Neural progenitor cell (in vitro differentiated cells): ENCODE measurements at regions not wholly inside any gene's neighbourhood (a gene's known extent, or its start where the extent isn't known, plus 50 kb on each side); places are given as distances from the start of the nearest gene placed in this dataset.

Experiments used
- DNase-seq: peaks from one replicate; pipeline ENCODE4 v3.0.0-alpha.2; 2016; ENCODE audit warnings: low spot score
- H2AFZ ChIP-seq: fragments of 200-600 bp; sonication (generic); replicated peaks from 2 replicates; pipeline ENCODE4 v1.6.1; 2016; ENCODE audit warnings: antibody characterized with exemption
- H3F3A ChIP-seq: fragments of 200-600 bp; sonication (generic); 2 replicates; pipeline ENCODE4 v1.6.1; 2016; ENCODE audit warnings: antibody characterized with exemption, low read depth
- H3K27ac ChIP-seq: fragments of 200-600 bp; sonication (generic); 2 replicates; pipeline ENCODE4 v1.5.1; 2016; ENCODE audit warnings: mild to moderate bottlenecking
- H3K27me3 ChIP-seq: fragments of 200-600 bp; sonication (generic); 2 replicates; pipeline ENCODE4 v1.6.1; 2016; ENCODE audit warnings: mild to moderate bottlenecking, moderate library complexity
- H3K36me3 ChIP-seq: fragments of 200-600 bp; sonication (generic); 2 replicates; pipeline ENCODE4 v1.5.1; 2016
- H3K4me1 ChIP-seq: fragments of 200-600 bp; sonication (generic); 2 replicates; pipeline ENCODE4 v1.6.1; 2016; ENCODE audit warnings: mixed run types
- H3K4me2 ChIP-seq: fragments of 200-600 bp; sonication (generic); 2 replicates; pipeline ENCODE4 v1.6.1; 2016
- H3K4me3 ChIP-seq: fragments of 200-600 bp; sonication (generic); 2 replicates; pipeline ENCODE4 v1.5.1; 2016
- H3K79me2 ChIP-seq: fragments of 200-600 bp; sonication (generic); 2 replicates; pipeline ENCODE4 v1.6.1; 2016; ENCODE audit warnings: low read depth
- H3K9ac ChIP-seq: fragments of 200-600 bp; sonication (generic); 2 replicates; pipeline ENCODE4 v1.6.1; 2016
- H3K9me3 ChIP-seq: fragments of 200-600 bp; sonication (generic); 2 replicates; pipeline ENCODE4 v1.5.1; 2016; ENCODE audit warnings: low read depth
- H4K20me1 ChIP-seq: fragments of 200-600 bp; sonication (generic); 2 replicates; pipeline ENCODE4 v1.6.1; 2016; ENCODE audit warnings: low read depth
- H3K27ac Mint-ChIP-seq: 3 replicates; pipeline ENCODE4 v1.8.0; 2021; ENCODE audit warnings: mixed read lengths
- H3K27me3 Mint-ChIP-seq: 2 replicates; pipeline ENCODE4 v1.8.0; 2022; ENCODE audit warnings: low read depth, mild to moderate bottlenecking, inconsistent platforms, moderate library complexity, mixed read lengths; ENCODE audit not compliant: insufficient read depth
- H3K36me3 Mint-ChIP-seq: 3 replicates; pipeline ENCODE4 v1.8.0; 2021; ENCODE audit warnings: mixed read lengths
- H3K4me1 Mint-ChIP-seq: 3 replicates; pipeline ENCODE4 v1.8.0; 2021; ENCODE audit warnings: mixed read lengths
- H3K4me3 Mint-ChIP-seq: 3 replicates; pipeline ENCODE4 v1.8.0; 2021; ENCODE audit warnings: mild to moderate bottlenecking, moderate library complexity, mixed read lengths
- H3K9me3 Mint-ChIP-seq: 3 replicates; pipeline ENCODE4 v1.8.0; 2020; ENCODE audit warnings: mixed read lengths
- EZH2 ChIP-seq: fragments of 200-600 bp; sonication (generic); IDR thresholded peaks from 2 replicates; pipeline ENCODE4 v1.6.1; 2017; ENCODE audit warnings: antibody characterized with exemption, mild to moderate bottlenecking, moderate library complexity
- EZH2phosphoT487 ChIP-seq: fragments of 200-600 bp; sonication (generic); IDR thresholded peaks from 2 replicates; pipeline ENCODE4 v1.6.1; 2017; ENCODE audit warnings: antibody characterized with exemption
- TF ChIP-seq, protein P1 (sequence below): fragments of 200-600 bp; sonication (generic); IDR thresholded peaks from 2 replicates; pipeline ENCODE4 v1.5.1; 2017; ENCODE audit warnings: antibody characterized with exemption, mild to moderate bottlenecking

DNA sequence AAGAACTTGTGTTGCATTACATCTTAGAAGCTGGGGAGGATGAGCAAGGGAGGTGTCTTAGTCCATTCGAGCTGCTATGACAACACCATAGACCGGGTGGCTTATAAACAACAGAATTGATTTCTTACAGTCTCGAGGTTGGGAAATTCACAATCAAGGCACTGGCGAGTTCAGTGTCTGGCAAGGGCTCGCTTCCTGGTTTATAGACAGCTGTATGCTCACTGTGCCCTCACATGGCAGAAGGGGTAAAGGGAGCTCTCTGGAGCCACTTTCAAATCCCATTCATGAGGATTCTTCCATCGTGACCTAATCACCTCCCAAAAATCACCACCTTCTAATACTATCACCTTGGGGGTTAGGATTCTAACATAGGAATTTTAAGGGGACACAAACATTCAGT lies 150.0 kb upstream of the NECTIN1 start:
- no peak overlapping the region for H3K4me3 ChIP-seq
- H3K27ac Mint-ChIP-seq = no peak overlapping the region
- no peaks in the 10 kb centered on the region for H4K20me1 ChIP-seq
- H3F3A ChIP-seq = peaks cover 13% of the 10 kb centered on the region
- H3K27me3 ChIP-seq = no peaks in the 10 kb centered on the region
- no peak for TF ChIP-seq EZH2
- TF ChIP-seq, protein P1, sequence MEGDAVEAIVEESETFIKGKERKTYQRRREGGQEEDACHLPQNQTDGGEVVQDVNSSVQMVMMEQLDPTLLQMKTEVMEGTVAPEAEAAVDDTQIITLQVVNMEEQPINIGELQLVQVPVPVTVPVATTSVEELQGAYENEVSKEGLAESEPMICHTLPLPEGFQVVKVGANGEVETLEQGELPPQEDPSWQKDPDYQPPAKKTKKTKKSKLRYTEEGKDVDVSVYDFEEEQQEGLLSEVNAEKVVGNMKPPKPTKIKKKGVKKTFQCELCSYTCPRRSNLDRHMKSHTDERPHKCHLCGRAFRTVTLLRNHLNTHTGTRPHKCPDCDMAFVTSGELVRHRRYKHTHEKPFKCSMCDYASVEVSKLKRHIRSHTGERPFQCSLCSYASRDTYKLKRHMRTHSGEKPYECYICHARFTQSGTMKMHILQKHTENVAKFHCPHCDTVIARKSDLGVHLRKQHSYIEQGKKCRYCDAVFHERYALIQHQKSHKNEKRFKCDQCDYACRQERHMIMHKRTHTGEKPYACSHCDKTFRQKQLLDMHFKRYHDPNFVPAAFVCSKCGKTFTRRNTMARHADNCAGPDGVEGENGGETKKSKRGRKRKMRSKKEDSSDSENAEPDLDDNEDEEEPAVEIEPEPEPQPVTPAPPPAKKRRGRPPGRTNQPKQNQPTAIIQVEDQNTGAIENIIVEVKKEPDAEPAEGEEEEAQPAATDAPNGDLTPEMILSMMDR = no peak
- TF ChIP-seq EZH2phosphoT487 = no peak
- no peaks in the 10 kb centered on the region for H3K36me3 ChIP-seq
- no peak overlapping the region for H3K27ac ChIP-seq
- H3K4me1 Mint-ChIP-seq = peaks cover 29% of the 10 kb centered on the region
- no peak overlapping the region for H2AFZ ChIP-seq
- no peaks in the 10 kb centered on the region for H3K79me2 ChIP-seq
- H3K27me3 Mint-ChIP-seq = peaks cover 18% of the 10 kb centered on the region
- H3K4me1 ChIP-seq = peaks cover 36% of the 10 kb centered on the region
- no peak for DNase-seq
- no peak overlapping the region for H3K4me3 Mint-ChIP-seq
- H3K4me2 ChIP-seq = no peak overlapping the region
- no peaks in the 10 kb centered on the region for H3K9me3 ChIP-seq
- H3K9ac ChIP-seq = no peak overlapping the region
- no peaks in the 10 kb centered on the region for H3K36me3 Mint-ChIP-seq
- H3K9me3 Mint-ChIP-seq = peaks cover 2% of the 10 kb centered on the region

DNA sequence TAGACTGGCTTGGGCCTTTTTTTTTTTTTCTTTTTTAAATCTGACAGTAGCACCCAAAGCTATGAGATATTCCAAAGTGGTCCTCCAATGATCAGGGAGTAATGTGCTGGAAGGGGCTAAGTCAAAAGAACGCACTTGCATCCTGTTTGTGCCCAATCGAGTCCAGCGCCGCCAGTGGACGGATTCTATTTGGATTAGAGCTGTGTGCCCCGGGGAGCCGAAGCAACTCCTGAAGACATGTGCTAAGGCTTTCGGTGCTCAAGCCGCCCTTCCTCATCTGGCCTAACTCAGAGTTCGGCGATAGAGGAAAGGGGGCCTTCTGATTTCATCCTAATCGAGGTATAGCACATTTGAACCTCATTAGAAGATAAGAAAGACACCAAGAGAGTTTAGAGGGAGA lies 147.8 kb upstream of the NECTIN1 start:
- peaks cover 41% of the 10 kb centered on the region for H3K4me1 ChIP-seq
- no peaks in the 10 kb centered on the region for H4K20me1 ChIP-seq
- Mint-ChIP-seq H3K4me1 (peaks cover 25% of the 10 kb centered on the region), H3K36me3 (no peaks in the 10 kb centered on the region), H3K4me3 (no peak overlapping the region), H3K27me3 (peaks cover 14% of the 10 kb centered on the region), H3K27ac (no peak overlapping the region), H3K9me3 (peaks cover 2% of the 10 kb centered on the region)
- no peak overlapping the region for H2AFZ ChIP-seq
- H3K79me2 ChIP-seq = no peaks in the 10 kb centered on the region
- no peak overlapping the region for H3K27ac ChIP-seq
- TF ChIP-seq, protein P1 = no peak
- TF ChIP-seq EZH2 = no peak
- no peak for TF ChIP-seq EZH2phosphoT487
- no peak overlapping the region for H3K4me3 ChIP-seq
- H3K36me3 ChIP-seq = no peaks in the 10 kb centered on the region
- peaks cover 13% of the 10 kb centered on the region for H3F3A ChIP-seq
- H3K27me3 ChIP-seq = no peaks in the 10 kb centered on the region
- H3K9me3 ChIP-seq = no peaks in the 10 kb centered on the region
- no peak for DNase-seq
- no peak overlapping the region for H3K4me2 ChIP-seq
- H3K9ac ChIP-seq = no peak overlapping the region

DNA sequence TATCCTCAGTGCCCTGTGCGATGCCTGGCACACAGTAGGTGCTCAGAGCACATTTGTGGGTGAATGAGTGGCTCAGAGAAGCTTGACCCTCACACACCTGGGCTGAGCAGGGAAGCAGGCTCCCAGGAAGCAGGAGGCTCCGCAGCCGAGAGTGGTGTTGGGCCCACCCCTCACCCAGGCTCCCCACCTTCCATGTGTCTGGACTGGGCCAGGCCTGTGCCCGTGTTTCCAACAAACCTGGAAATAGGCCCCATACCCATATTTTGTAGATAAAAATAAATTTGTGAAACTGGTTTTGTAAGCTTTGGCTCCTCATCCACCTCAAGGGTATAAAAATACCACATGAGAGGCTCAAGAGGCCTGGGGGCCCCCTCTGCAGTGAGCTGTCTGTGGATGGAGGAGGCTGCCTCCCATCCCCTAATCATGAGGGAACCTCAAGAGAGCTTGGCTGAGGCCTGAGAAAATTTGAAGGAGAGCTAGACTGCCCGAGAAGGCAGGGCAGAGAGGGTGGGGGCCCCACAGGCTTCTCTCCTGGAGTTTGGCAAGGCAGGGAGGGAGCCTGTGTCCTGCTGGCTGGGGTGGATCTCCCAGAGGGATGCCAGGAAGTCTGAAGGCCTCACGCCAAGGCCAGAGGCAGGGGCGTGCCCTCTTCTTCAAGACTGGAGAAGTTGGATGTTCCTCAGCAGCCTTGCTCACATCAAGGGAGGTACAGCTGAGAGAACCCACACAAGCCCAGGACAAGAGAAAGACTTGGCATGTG lies 147.0 kb upstream of the NECTIN1 start:
- Histone ChIP-seq H2AFZ (no peak overlapping the region), H3K27me3 (peaks cover 3% of the 10 kb centered on the region), H3K79me2 (no peaks in the 10 kb centered on the region), H3K4me2 (no peak overlapping the region), H3K36me3 (no peaks in the 10 kb centered on the region), H3K4me3 (no peak overlapping the region), H3K27ac (no peak overlapping the region), H4K20me1 (no peaks in the 10 kb centered on the region), H3K9ac (no peak overlapping the region), H3F3A (peaks cover 13% of the 10 kb centered on the region), H3K9me3 (no peaks in the 10 kb centered on the region), H3K4me1 (peaks cover 41% of the 10 kb centered on the region)
- TF ChIP-seq, protein P1 = no peak
- TF ChIP-seq EZH2 = no peak
- no peak for TF ChIP-seq EZH2phosphoT487
- Mint-ChIP-seq H3K9me3 (peaks cover 2% of the 10 kb centered on the region), H3K36me3 (no peaks in the 10 kb centered on the region), H3K4me1 (peaks cover 25% of the 10 kb centered on the region), H3K4me3 (no peak overlapping the region), H3K27me3 (peaks cover 14% of the 10 kb centered on the region), H3K27ac (no peak overlapping the region)
- DNase-seq = no peak
